KMS-11 (cell line): ENCODE measurements at regions not wholly inside any gene's neighbourhood (a gene's known extent, or its start where the extent isn't known, plus 50 kb on each side); places are given as distances from the start of the nearest gene placed in this dataset.

Experiments
- H2AFZ ChIP-seq: fragments of 200-600 bp; sonication (generic); 2 replicates; pipeline ENCODE4 v1.6.1; 2016; ENCODE audit warnings: antibody characterized with exemption, mixed run types, low read depth
- H3K27ac ChIP-seq: fragments of 200-600 bp; sonication (generic); 2 replicates; pipeline ENCODE4 v1.6.1; 2016; ENCODE audit warnings: mild to moderate bottlenecking, mixed run types
- H3K27me3 ChIP-seq: fragments of 200-600 bp; sonication (generic); 2 replicates; pipeline ENCODE4 v1.6.1; 2017; ENCODE audit warnings: mild to moderate bottlenecking, low read depth, mixed run types, moderate library complexity; ENCODE audit not compliant: insufficient read depth
- H3K36me3 ChIP-seq: fragments of 200-600 bp; sonication (generic); 2 replicates; pipeline ENCODE4 v1.6.1; 2017; ENCODE audit warnings: mild to moderate bottlenecking, mixed run types; ENCODE audit not compliant: insufficient read depth
- H3K4me1 ChIP-seq: fragments of 200-600 bp; sonication (generic); 2 replicates; pipeline ENCODE4 v1.6.1; 2016; ENCODE audit warnings: mild to moderate bottlenecking, low read depth, mixed run types; ENCODE audit not compliant: poor library complexity, severe bottlenecking
- H3K4me2 ChIP-seq: fragments of 200-600 bp; sonication (generic); 2 replicates; pipeline ENCODE4 v1.7.0; 2016; ENCODE audit warnings: mild to moderate bottlenecking, mixed run types
- H3K4me3 ChIP-seq: fragments of 200-600 bp; sonication (generic); IDR thresholded peaks from 2 replicates; pipeline ENCODE4 v1.6.1; 2017; ENCODE audit warnings: low read depth, low read length, mixed read lengths; ENCODE audit not compliant: insufficient read depth
- H3K79me2 ChIP-seq: fragments of 200-600 bp; sonication (generic); 2 replicates; pipeline ENCODE4 v1.6.1; 2016; ENCODE audit warnings: low read depth, mixed run types; ENCODE audit not compliant: insufficient read depth
- H3K9ac ChIP-seq: fragments of 200-600 bp; sonication (generic); 2 replicates; pipeline ENCODE4 v1.6.1; 2016; ENCODE audit warnings: mild to moderate bottlenecking, mixed run types
- H4K20me1 ChIP-seq: fragments of 200-600 bp; sonication (generic); 2 replicates; pipeline ENCODE4 v1.6.1; 2016; ENCODE audit warnings: mild to moderate bottlenecking, mixed run types; ENCODE audit not compliant: insufficient read depth
- CTCF ChIP-seq: fragments of 200-600 bp; sonication (generic); conservative IDR thresholded peaks from 2 replicates; pipeline ENCODE4 v1.6.1; 2017; ENCODE audit warnings: low read depth, mild to moderate bottlenecking, antibody characterized with exemption, low read length, moderate library complexity, mixed read lengths

DNA sequence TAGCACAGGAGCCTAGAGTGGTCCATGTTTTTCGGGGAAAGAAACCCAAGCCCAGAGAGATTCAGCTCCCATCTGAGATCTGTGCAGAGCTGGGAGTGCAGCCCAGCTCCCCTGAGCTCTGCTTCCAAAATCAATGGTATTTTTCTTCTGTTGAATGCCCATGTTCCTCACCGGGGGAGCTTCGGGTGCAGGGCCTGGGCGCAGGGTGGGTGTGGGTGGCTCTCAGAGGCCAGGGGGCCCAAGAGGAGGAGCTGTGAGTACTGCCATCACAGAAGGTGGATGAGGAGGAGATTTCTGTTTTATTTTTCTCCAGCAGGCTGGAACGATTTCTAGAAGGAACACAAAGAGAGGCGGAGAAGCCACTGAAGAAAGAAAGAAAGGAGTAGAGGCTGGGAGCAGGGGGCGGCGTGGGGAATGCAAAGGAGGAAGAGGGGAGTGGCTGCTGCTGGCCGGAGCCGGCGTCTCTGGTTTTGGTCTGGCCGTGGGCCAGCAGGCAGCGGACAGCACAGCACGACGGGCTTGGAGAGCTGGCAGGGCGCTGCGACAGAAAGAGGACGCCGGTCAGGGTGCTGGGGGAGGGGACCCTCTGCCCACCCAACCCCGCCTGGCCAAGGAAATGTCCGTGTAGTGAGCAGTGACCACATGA, 76.2 kb upstream of the KSR1 start:
- no peak overlapping the region for H3K9ac ChIP-seq
- no peaks in the 10 kb centered on the region for H4K20me1 ChIP-seq
- no peak overlapping the region for H3K4me2 ChIP-seq
- H3K4me3 ChIP-seq = no peak overlapping the region
- H3K27me3 ChIP-seq = no peaks in the 10 kb centered on the region
- no peak overlapping the region for H3K27ac ChIP-seq
- no peak overlapping the region for H2AFZ ChIP-seq
- H3K4me1 ChIP-seq = no peaks in the 10 kb centered on the region
- H3K79me2 ChIP-seq = no peaks in the 10 kb centered on the region
- TF ChIP-seq CTCF = no peak
- no peaks in the 10 kb centered on the region for H3K36me3 ChIP-seq

GRCh38 chr17:27380551-27380950, 75.7 kb upstream of the KSR1 start:
- TF ChIP-seq CTCF = no peak
- H3K4me1 ChIP-seq = no peaks in the 10 kb centered on the region
- H3K36me3 ChIP-seq = no peaks in the 10 kb centered on the region
- no peak overlapping the region for H3K4me3 ChIP-seq
- H4K20me1 ChIP-seq = no peaks in the 10 kb centered on the region
- no peak overlapping the region for H3K27ac ChIP-seq
- H3K9ac ChIP-seq = no peak overlapping the region
- no peaks in the 10 kb centered on the region for H3K27me3 ChIP-seq
- no peak overlapping the region for H3K4me2 ChIP-seq
- no peaks in the 10 kb centered on the region for H3K79me2 ChIP-seq
- H2AFZ ChIP-seq = no peak overlapping the region

DNA sequence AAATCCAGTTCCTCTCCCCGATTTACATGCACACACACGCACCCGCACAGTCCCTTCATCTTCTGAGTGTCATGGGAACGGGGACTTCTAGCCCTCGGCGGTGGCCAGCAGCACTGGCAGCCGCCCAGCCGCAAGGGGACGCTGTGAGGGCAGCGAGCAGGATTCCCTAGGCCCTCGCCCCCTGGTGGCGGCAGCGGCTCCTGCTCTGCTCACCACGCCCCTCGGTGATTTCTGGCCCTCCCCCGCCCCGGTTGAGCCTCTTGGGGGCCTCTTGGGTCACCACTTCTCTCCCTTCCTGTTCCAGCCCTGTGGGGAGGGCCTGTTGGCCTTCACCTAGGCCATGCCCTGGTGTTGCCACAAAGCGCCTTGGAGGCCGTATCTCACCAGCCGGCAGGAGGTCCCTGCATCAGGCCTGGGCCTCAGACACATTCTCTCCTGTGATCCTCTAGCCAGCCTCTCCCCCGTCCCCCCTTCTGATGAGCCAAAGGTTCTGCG, 75.2 kb upstream of the KSR1 start:
- Histone ChIP-seq H3K4me2 (no peak overlapping the region), H3K36me3 (no peaks in the 10 kb centered on the region)

GRCh38 chr17:27382025-27382424, 74.2 kb upstream of the KSR1 start:
- H4K20me1 ChIP-seq = no peaks in the 10 kb centered on the region
- no peaks in the 10 kb centered on the region for H3K4me1 ChIP-seq
- H3K9ac ChIP-seq = no peak overlapping the region
- no peak overlapping the region for H3K4me2 ChIP-seq
- TF ChIP-seq CTCF = no peak
- H3K36me3 ChIP-seq = no peaks in the 10 kb centered on the region
- H2AFZ ChIP-seq = no peak overlapping the region
- H3K27me3 ChIP-seq = no peaks in the 10 kb centered on the region
- no peak overlapping the region for H3K27ac ChIP-seq
- H3K79me2 ChIP-seq = no peaks in the 10 kb centered on the region
- H3K4me3 ChIP-seq = no peak overlapping the region

More for the DNA sequence above, 75.2 kb upstream of the KSR1 start:
- Histone ChIP-seq H4K20me1 (no peaks in the 10 kb centered on the region), H3K27ac (no peak overlapping the region), H3K4me3 (no peak overlapping the region), H3K9ac (no peak overlapping the region), H3K79me2 (no peaks in the 10 kb centered on the region), H3K4me1 (no peaks in the 10 kb centered on the region), H2AFZ (no peak overlapping the region), H3K27me3 (no peaks in the 10 kb centered on the region)
- TF ChIP-seq CTCF = peak; percentile 54
